GM19023 (cell line): ENCODE measurements at regions not wholly inside any gene's neighbourhood (a gene's known extent, or its start where the extent isn't known, plus 50 kb on each side); places are given as distances from the start of the nearest gene placed in this dataset.

Source experiments
- ATAC-seq: cut with Tn5 transposase; IDR thresholded peaks from one replicate; pipeline ENCODE4 v1.9.1; 2021; ENCODE audit warnings: mild to moderate bottlenecking, moderate library complexity; ENCODE audit not compliant: unreplicated experiment

DNA sequence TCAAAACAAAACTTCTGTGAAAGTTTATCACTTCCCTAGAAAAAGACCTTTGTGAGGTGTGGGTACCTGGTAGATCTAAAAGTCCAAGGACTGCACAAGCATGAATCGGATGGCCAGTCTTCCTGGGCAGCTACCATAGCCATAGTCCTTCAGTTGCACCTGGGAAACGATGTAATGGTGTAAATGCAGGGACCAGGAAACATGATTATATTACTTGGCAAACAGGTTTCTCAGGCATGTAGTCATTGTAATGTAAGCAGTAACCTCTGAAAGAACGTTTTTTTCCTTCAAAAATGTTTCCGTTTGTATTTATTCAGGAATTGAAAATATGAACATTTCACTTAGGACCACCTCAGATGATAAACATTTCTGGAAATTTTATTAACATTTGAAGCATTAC lies 433.4 kb downstream of the DTWD2 start:
- ATAC-seq = no peak

GRCh38 chr5:118554241-118554640 lies 434.1 kb downstream of the DTWD2 start:
- ATAC-seq = no peak

- no peak for ATAC-seq
Measured at GRCh38 chr5:118553662-118554061, 434.7 kb downstream of the DTWD2 start.

GRCh38 chr5:118552731-118553360 lies 435.5 kb downstream of the DTWD2 start:
- ATAC-seq = no peak

DNA sequence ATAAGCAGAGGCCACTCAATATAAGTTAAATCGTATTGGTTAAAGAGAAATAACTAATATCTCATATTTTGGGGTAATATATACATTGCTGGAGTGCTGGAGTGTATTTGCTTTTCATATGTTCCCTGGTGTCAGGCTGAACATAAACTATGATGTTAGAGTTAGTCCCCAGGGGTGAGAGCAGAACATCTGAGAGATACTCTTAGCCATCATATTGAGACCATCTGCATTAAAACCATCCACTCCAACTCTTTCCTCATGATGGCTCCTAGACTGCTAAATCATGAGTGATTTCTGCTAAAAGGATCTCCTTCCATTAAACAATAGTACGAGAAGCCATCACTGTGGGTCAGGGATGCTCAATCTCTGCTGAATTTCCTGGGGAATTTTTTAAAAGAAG lies 436.2 kb downstream of the DTWD2 start:
- ATAC-seq = no peak

DNA sequence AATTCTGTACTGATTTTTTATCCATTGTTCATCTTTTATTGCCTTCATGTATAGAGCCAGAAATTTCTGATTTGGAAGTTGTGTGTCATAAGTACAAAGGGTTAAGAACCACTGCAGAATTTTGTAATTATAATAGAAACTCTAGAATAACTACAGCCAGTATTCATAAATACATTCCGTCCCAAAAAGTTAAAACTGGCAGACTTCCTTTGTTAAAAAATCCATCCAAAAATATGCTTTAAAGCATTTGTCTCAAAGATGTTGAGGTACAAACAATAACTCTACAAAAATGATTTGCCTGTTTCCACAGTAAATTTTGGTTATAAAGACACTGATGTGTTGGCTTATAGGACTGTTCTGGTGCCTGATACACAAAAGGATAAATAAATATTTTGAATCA lies 436.6 kb downstream of the DTWD2 start:
- ATAC-seq = no peak

GRCh38 chr5:118551031-118551430 lies 437.3 kb downstream of the DTWD2 start:
- ATAC-seq = no peak

GRCh38 chr5:118548761-118549720 lies 439.3 kb downstream of the DTWD2 start:
- no peak for ATAC-seq

DNA sequence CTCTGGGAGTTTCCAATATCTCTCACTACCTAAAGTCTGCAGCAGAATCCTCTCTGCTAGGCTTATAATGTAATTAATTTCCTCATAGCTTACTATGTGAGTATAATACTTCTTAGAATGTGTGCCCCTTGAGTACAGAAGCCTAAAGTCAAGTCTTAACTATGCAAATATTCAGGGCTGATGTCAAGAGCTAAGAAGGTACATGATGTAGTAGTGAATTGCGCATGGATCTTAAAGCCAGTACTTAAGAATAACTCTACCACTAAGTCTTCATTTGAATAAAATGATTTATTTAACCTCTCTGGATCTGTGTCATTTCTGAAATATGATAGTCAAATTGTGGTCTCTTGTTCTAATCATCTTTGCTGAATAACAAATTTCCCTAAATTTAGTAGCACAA lies 442.9 kb downstream of the DTWD2 start:
- no peak for ATAC-seq

DNA sequence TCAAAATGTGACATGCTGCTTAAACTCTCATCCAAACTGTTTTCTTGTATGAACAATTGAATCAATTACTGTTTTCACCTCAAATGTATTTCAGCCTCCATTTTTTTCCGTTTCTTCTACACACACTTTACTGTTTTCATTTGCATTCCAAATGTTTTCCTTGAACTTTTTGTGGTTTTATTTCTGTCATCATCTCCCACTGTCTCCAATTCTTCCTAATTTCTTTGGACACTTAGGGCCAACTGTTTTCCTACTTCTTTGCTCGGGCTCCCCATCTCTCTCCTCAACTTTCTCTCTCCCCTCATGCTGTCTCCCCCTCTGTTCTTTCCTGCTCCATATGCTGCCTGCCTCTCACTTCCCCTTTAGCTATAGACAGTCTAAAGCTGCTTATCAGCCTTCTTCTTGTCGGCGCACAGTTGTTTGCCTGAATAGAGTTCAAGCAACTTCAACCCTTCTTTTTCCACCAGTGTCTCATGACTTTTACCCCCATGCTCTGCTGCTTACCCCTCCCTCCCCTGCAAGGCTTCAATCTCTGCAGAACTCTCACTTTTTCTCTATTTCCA lies 443.4 kb downstream of the DTWD2 start:
- no peak for ATAC-seq

DNA sequence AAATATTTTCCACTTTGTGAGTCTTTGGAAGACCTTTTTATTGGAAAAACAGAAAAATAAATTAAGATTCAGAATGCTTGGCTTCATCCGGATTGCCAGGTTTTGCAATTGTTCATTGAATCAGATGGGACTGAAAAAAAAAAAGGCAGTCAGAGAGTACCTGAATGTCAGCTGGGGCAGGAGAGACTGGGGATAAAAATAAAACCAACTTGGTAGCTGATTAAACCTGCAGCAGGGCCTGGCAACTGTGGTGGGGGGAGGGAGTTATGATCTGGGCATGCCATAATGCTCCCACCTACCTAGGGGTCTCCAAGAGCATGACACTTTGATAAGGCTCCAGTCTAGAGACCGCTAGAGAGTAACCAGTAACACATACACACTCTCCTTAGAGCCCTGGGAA lies 454.4 kb downstream of the DTWD2 start:
- ATAC-seq = no peak

DNA sequence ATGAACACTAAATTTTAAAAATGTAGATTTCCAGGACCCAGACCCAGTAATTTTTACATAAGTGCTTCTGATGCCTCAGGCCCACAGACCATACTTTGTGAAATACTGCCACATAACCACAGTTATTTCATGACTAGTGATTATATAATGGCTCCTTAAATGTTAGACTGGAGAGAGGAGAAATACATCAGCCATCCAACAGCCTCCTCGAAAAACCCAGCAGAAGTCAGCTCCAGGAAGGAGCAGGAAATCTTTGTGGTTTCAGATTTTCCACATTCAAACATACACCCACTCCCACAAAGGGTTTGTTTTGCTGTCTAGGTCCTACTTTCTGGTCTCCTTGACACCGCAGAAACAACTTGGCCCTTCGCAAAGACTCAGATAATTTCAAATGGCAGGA lies 455.2 kb downstream of the DTWD2 start:
- no peak for ATAC-seq

DNA sequence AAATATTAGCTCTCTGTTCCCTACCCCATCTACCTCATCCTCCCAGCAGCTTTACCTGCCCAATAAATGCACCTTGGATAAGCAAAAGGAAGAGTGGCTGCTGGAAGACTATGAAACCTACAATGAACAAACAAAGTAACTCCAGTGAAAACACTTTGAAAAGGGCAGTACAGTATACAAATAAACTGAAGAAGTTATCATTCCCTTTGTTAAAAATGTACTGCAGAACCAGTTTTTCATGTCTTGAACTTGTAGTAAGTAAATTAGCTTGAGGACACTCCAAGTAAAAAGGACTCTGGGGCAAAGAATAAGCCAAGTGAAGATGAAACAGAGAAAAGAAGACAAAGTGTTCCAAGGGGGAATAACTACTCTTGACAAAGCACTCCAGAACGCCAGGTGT lies 457.1 kb downstream of the DTWD2 start:
- no peak for ATAC-seq

DNA sequence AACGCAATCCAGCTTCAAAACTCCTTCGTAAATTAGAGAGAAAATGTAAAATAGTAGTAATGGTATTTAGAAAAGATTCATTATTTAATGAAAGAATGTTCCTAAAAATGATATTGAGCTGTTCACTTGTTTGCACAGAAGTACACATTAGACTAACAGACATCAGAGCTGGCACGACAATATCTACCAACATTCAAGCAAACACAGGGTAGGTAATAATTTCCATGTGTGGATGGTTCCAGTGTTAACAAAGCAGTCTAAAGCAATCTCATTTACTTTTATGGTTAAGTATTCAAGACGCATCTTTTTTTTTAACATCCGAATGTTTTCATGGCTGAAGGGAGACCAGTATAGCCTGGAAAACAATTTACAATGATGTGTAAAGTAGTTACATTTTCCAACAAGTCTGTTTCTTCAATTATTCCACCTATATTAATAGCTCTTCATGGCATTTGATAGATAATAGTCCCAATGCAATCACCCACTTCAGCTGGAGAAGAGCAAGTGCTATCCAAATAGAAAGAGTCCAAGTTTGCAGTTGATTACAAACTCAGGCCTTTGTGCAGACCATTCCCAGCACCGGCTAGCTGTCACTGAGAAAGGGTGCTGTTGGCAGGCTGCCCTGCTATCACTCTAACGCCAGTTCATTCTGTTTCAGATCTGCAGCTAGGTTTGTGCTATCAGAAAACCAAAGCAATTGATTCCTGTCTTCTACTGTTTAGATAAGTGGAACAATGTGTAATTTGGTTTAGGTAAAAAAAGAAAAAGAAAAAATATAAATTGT lies 458.8 kb downstream of the DTWD2 start:
- no peak for ATAC-seq

DNA sequence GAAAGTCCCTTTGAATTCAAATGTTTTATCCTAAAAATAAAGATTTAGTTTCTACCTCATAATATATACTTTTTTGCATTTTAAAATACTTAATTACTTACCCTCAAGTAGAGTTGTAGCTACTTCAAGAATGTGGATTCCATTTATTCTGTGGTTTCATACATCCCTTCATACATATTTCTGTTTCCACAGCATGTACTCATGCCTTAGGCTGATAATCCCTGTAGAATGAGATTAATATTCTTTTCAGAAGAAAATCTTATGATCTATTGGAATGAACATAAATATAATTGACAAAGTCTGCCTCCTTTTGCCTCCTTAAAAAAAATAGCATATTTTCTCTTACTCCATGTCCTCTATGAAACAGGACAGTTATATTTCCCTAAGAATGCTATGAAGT lies 465.7 kb downstream of the DTWD2 start:
- ATAC-seq = no peak

GRCh38 chr5:118520771-118521415 lies 467.5 kb downstream of the DTWD2 start:
- ATAC-seq = no peak

DNA sequence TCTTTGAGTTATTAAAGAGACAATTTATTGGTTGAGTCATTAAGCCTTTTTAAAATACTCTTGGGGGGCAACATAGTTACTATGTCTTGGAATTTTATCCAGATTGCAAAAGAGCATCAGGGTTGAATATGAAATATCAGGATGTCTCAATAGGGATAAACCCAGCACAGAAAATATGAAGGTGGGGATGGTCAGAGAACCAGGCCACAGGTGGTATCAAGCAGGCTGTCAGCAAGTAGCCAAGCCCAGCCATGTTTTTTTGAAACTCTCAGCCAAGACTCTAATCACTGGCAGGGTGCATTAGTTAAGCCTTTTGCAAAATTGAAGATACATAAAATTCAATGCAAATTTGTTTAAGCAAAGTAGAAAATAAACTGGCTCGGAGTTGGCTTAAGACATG lies 468.9 kb downstream of the DTWD2 start:
- no peak for ATAC-seq

- ATAC-seq = no peak
Measured at GRCh38 chr5:118518720-118519119, 469.6 kb downstream of the DTWD2 start.

GRCh38 chr5:118511846-118512245 lies 476.5 kb downstream of the DTWD2 start:
- no peak for ATAC-seq

- ATAC-seq = peak; percentile 87
Measured at GRCh38 chr5:118506217-118506852, 482.0 kb downstream of the DTWD2 start.
